ENCODE measurements at regions not wholly inside any gene's neighbourhood (a gene's known extent, or its start where the extent isn't known, plus 50 kb on each side); places are given as distances from the start of the nearest gene placed in this dataset.

GRCh38 chr4:106762666-106763443, 273.3 kb downstream of the DKK2 start:
- no peaks in the 10 kb centered on the region for H3K79me1 ChIP-seq (ENCODE audit: low read length)
- no peak overlapping the region for H2BK5ac ChIP-seq (ENCODE audit: low read depth, low read length, poor library complexity)
- H3K23ac ChIP-seq (ENCODE audit: low read length): no peak overlapping the region
- no peak overlapping the region for H3K4ac ChIP-seq (ENCODE audit: low read depth, low read length)
- H2AK5ac ChIP-seq (ENCODE audit: low read length): no peak overlapping the region
- no peaks in the 10 kb centered on the region for H3K36me3 ChIP-seq (ENCODE audit: control insufficient read depth in 1 of 2, insufficient read depth in 2 of 2, low read length in 2 of 2)
- DNase-seq: no peak
- H3K27ac ChIP-seq (ENCODE audit: low read depth, low read length): no peak overlapping the region
- no peak overlapping the region for H2BK120ac ChIP-seq (ENCODE audit: insufficient read depth, low read length, poor library complexity)
- no peak overlapping the region for H3K18ac ChIP-seq (ENCODE audit: low read length)
- no peaks in the 10 kb centered on the region for H3K79me2 ChIP-seq (ENCODE audit: control insufficient read depth, insufficient read depth, low read length, poor library complexity)
- H3K4me2 ChIP-seq (ENCODE audit: low read length): no peak overlapping the region
- no peaks in the 10 kb centered on the region for H3K9me3 ChIP-seq (ENCODE audit: insufficient read depth, low read depth, low read length)
- no peak overlapping the region for H3K14ac ChIP-seq (ENCODE audit: low read length)
- H4K91ac ChIP-seq (ENCODE audit: low read depth, low read length): no peak overlapping the region
- no peak overlapping the region for H4K12ac ChIP-seq (ENCODE audit: low read depth, low read length)
- WGBS (ENCODE audit: extremely low coverage, insufficient coverage, insufficient read length): no CpG with 5 or more reads among the region's 5 CpGs
- H3K27me3 ChIP-seq (ENCODE audit: insufficient read depth, low read length): no peaks in the 10 kb centered on the region
- H3K4me3 ChIP-seq (ENCODE audit: low read depth, low read length): no peak overlapping the region
- H3K9ac ChIP-seq (ENCODE audit: low read length): no peak overlapping the region
- no peak overlapping the region for H2AFZ ChIP-seq (ENCODE audit: insufficient read depth, low read length, poor library complexity)
- no peak overlapping the region for H4K8ac ChIP-seq (ENCODE audit: low read depth, low read length)
- no peaks in the 10 kb centered on the region for H3K4me1 ChIP-seq (ENCODE audit: control insufficient read depth in 1 of 2, insufficient read depth in 2 of 2, low read length in 2 of 2)
- no peak overlapping the region for H2BK12ac ChIP-seq (ENCODE audit: low read length)

GRCh38 chr4:106753426-106753825, 282.7 kb downstream of the DKK2 start:
- Histone ChIP-seq H3K9me3 (ENCODE audit: insufficient read depth, low read depth, low read length) (no peaks in the 10 kb centered on the region), H3K36me3 (ENCODE audit: control insufficient read depth in 1 of 2, insufficient read depth in 2 of 2, low read length in 2 of 2) (no peaks in the 10 kb centered on the region), H3K4me1 (ENCODE audit: control insufficient read depth in 1 of 2, insufficient read depth in 2 of 2, low read length in 2 of 2) (no peaks in the 10 kb centered on the region), H3K9ac (ENCODE audit: low read length) (no peak overlapping the region), H4K12ac (ENCODE audit: low read depth, low read length) (no peak overlapping the region), H3K4me2 (ENCODE audit: low read length) (no peak overlapping the region), H4K91ac (ENCODE audit: low read depth, low read length) (no peak overlapping the region), H3K4me3 (ENCODE audit: low read depth, low read length) (no peak overlapping the region), H3K79me2 (ENCODE audit: control insufficient read depth, insufficient read depth, low read length, poor library complexity) (no peaks in the 10 kb centered on the region), H3K18ac (ENCODE audit: low read length) (no peak overlapping the region), H2BK5ac (ENCODE audit: low read depth, low read length, poor library complexity) (no peak overlapping the region), H2AFZ (ENCODE audit: insufficient read depth, low read length, poor library complexity) (no peak overlapping the region), H3K79me1 (ENCODE audit: low read length) (no peaks in the 10 kb centered on the region), H3K14ac (ENCODE audit: low read length) (no peak overlapping the region), H3K27me3 (ENCODE audit: insufficient read depth, low read length) (no peaks in the 10 kb centered on the region), H2AK5ac (ENCODE audit: low read length) (no peak overlapping the region), H2BK120ac (ENCODE audit: insufficient read depth, low read length, poor library complexity) (no peak overlapping the region), H3K4ac (ENCODE audit: low read depth, low read length) (no peak overlapping the region), H3K23ac (ENCODE audit: low read length) (no peak overlapping the region), H3K27ac (ENCODE audit: low read depth, low read length) (no peak overlapping the region), H4K8ac (ENCODE audit: low read depth, low read length) (no peak overlapping the region), H2BK12ac (ENCODE audit: low read length) (no peak overlapping the region)
- WGBS (ENCODE audit: extremely low coverage, insufficient coverage, insufficient read length): no CpG with 5 or more reads among the region's 3 CpGs
- no peak for DNase-seq

GRCh38 chr4:106746451-106746850, 289.7 kb downstream of the DKK2 start:
- Histone ChIP-seq H2BK5ac (ENCODE audit: low read depth, low read length, poor library complexity) (no peak overlapping the region), H3K27ac (ENCODE audit: low read depth, low read length) (no peak overlapping the region), H3K27me3 (ENCODE audit: insufficient read depth, low read length) (no peaks in the 10 kb centered on the region), H3K36me3 (ENCODE audit: control insufficient read depth in 1 of 2, insufficient read depth in 2 of 2, low read length in 2 of 2) (no peaks in the 10 kb centered on the region), H3K9me3 (ENCODE audit: insufficient read depth, low read depth, low read length) (no peaks in the 10 kb centered on the region), H3K4me1 (ENCODE audit: control insufficient read depth in 1 of 2, insufficient read depth in 2 of 2, low read length in 2 of 2) (no peaks in the 10 kb centered on the region), H3K14ac (ENCODE audit: low read length) (no peak overlapping the region), H4K91ac (ENCODE audit: low read depth, low read length) (no peak overlapping the region), H3K4ac (ENCODE audit: low read depth, low read length) (no peak overlapping the region), H3K18ac (ENCODE audit: low read length) (no peak overlapping the region), H2BK120ac (ENCODE audit: insufficient read depth, low read length, poor library complexity) (no peak overlapping the region), H3K9ac (ENCODE audit: low read length) (no peak overlapping the region), H3K4me2 (ENCODE audit: low read length) (no peak overlapping the region), H3K23ac (ENCODE audit: low read length) (no peak overlapping the region), H4K12ac (ENCODE audit: low read depth, low read length) (no peak overlapping the region), H3K79me1 (ENCODE audit: low read length) (no peaks in the 10 kb centered on the region), H2AFZ (ENCODE audit: insufficient read depth, low read length, poor library complexity) (no peak overlapping the region), H3K4me3 (ENCODE audit: low read depth, low read length) (no peak overlapping the region), H2BK12ac (ENCODE audit: low read length) (no peak overlapping the region), H3K79me2 (ENCODE audit: control insufficient read depth, insufficient read depth, low read length, poor library complexity) (no peaks in the 10 kb centered on the region), H2AK5ac (ENCODE audit: low read length) (no peak overlapping the region), H4K8ac (ENCODE audit: low read depth, low read length) (no peak overlapping the region)
- no peak for DNase-seq

GRCh38 chr4:106738121-106738520, 298.0 kb downstream of the DKK2 start:
- Histone ChIP-seq H3K9ac (ENCODE audit: low read length) (no peak overlapping the region), H2BK120ac (ENCODE audit: insufficient read depth, low read length, poor library complexity) (no peak overlapping the region), H3K4me2 (ENCODE audit: low read length) (no peak overlapping the region), H3K9me3 (ENCODE audit: insufficient read depth, low read depth, low read length) (no peaks in the 10 kb centered on the region), H4K91ac (ENCODE audit: low read depth, low read length) (no peak overlapping the region), H3K4me1 (ENCODE audit: control insufficient read depth in 1 of 2, insufficient read depth in 2 of 2, low read length in 2 of 2) (no peaks in the 10 kb centered on the region), H3K18ac (ENCODE audit: low read length) (no peak overlapping the region), H3K14ac (ENCODE audit: low read length) (no peak overlapping the region), H2BK12ac (ENCODE audit: low read length) (no peak overlapping the region), H2AK5ac (ENCODE audit: low read length) (no peak overlapping the region), H4K8ac (ENCODE audit: low read depth, low read length) (no peak overlapping the region), H3K36me3 (ENCODE audit: control insufficient read depth in 1 of 2, insufficient read depth in 2 of 2, low read length in 2 of 2) (no peaks in the 10 kb centered on the region), H3K4me3 (ENCODE audit: low read depth, low read length) (no peak overlapping the region), H2BK5ac (ENCODE audit: low read depth, low read length, poor library complexity) (no peak overlapping the region), H3K27me3 (ENCODE audit: insufficient read depth, low read length) (no peaks in the 10 kb centered on the region), H3K79me1 (ENCODE audit: low read length) (no peaks in the 10 kb centered on the region), H3K27ac (ENCODE audit: low read depth, low read length) (no peak overlapping the region), H3K23ac (ENCODE audit: low read length) (no peak overlapping the region), H3K79me2 (ENCODE audit: control insufficient read depth, insufficient read depth, low read length, poor library complexity) (no peaks in the 10 kb centered on the region), H2AFZ (ENCODE audit: insufficient read depth, low read length, poor library complexity) (no peak overlapping the region), H4K12ac (ENCODE audit: low read depth, low read length) (no peak overlapping the region), H3K4ac (ENCODE audit: low read depth, low read length) (no peak overlapping the region)
- no CpG with 5 or more reads among the region's 5 CpGs for WGBS (ENCODE audit: extremely low coverage, insufficient coverage, insufficient read length)
- peak in 1 of 2 donors; percentile 1 for DNase-seq

All from trophoblast cell (in vitro differentiated cells and primary cell).